NT2/D1 (cell line): ENCODE measurements at regions not wholly inside any gene's neighbourhood (a gene's known extent, or its start where the extent isn't known, plus 50 kb on each side); places are given as distances from the start of the nearest gene placed in this dataset.

Source experiments
- SUZ12 ChIP-seq: IDR thresholded peaks from 2 replicates; pipeline ENCODE4 v1.6.1; 2011; ENCODE audit not compliant: insufficient read length, insufficient read depth; ENCODE audit errors: extremely low read depth
- YY1 ChIP-seq: IDR thresholded peaks from 2 replicates; pipeline ENCODE4 v1.6.1; 2011; ENCODE audit not compliant: insufficient read length, insufficient read depth
- ZNF274 ChIP-seq: IDR thresholded peaks from 2 replicates; pipeline ENCODE4 v1.6.1; 2011; ENCODE audit warnings: mild to moderate bottlenecking, low read depth, low read length

GRCh38 chr21:32103361-32103760, 175.5 kb downstream of the MIS18A start:
- no peak for TF ChIP-seq SUZ12
- no peak for TF ChIP-seq ZNF274
- no peak for TF ChIP-seq YY1
